PC-3 (cell line): ENCODE measurements at regions not wholly inside any gene's neighbourhood (a gene's known extent, or its start where the extent isn't known, plus 50 kb on each side); places are given as distances from the start of the nearest gene placed in this dataset.

ENCODE experiments used
- ATAC-seq: fragments of 200-7000 bp; cut with Tn5 transposase; 2 replicates; pipeline ENCODE4 v1.9.1; 2020; ENCODE audit warnings: mild to moderate bottlenecking, moderate library complexity
- BruUV-seq: library from RNA; stranded (reverse); fragments of 400-500 nt; replicated peaks from 2 replicates; lab custom pipeline; 2021; lab: Mats Ljungman, UMichigan
- CTCF ChIA-PET: fragments of 300-600 bp; sonication (Branson Sonifier 250); formaldehyde crosslinking; loops from one replicate; lab custom pipeline; 2022; ENCODE audit warnings: antibody characterized with exemption; lab: Charles Lee
- POLR2A ChIA-PET: fragments of 300-600 bp; sonication (Branson Sonifier 250); formaldehyde crosslinking; loops from one replicate; lab custom pipeline; 2022; ENCODE audit warnings: antibody characterized with exemption; ENCODE audit not compliant: unreplicated experiment; lab: Charles Lee
- DNase-seq: peaks from one replicate; pipeline ENCODE4 v3.0.0-alpha.2; 2015
- H2AFZ ChIP-seq: fragments of 300-600 bp; sonication (generic); 2 replicates; pipeline ENCODE4 v1.6.0; 2016; ENCODE audit warnings: antibody characterized with exemption, low read length
- H3F3A ChIP-seq: fragments of 300-600 bp; sonication (generic); one replicate; pipeline ENCODE4 v1.6.0; 2017; ENCODE audit warnings: antibody characterized with exemption, low read length, control low read depth, mild to moderate bottlenecking; ENCODE audit not compliant: unreplicated experiment
- H3K27ac ChIP-seq: fragments of 300-600 bp; sonication (generic); 2 replicates; pipeline ENCODE4 v1.5.1; 2016; ENCODE audit warnings: mild to moderate bottlenecking, low read length
- H3K27me3 ChIP-seq: fragments of 300-600 bp; sonication (generic); 2 replicates; pipeline ENCODE4 v1.6.1; 2016; ENCODE audit warnings: low read length, mixed read lengths
- H3K36me3 ChIP-seq: fragments of 300-600 bp; sonication (generic); 2 replicates; pipeline ENCODE4 v1.6.1; 2016; ENCODE audit warnings: low read depth, mixed run types, low read length, mixed read lengths
- H3K4me1 ChIP-seq: fragments of 300-600 bp; sonication (generic); 2 replicates; pipeline ENCODE4 v1.5.1; 2016; ENCODE audit warnings: low read length; ENCODE audit not compliant: insufficient read depth
- H3K4me2 ChIP-seq: fragments of 300-600 bp; sonication (generic); 2 replicates; pipeline ENCODE4 v1.6.0; 2016; ENCODE audit warnings: low read length
- H3K4me3 ChIP-seq: fragments of 300-600 bp; sonication (generic); 2 replicates; pipeline ENCODE4 v1.5.1; 2016; ENCODE audit warnings: mild to moderate bottlenecking, low read length, mixed read lengths
- H3K79me2 ChIP-seq: fragments of 300-600 bp; sonication (generic); 2 replicates; pipeline ENCODE4 v1.6.1; 2017; ENCODE audit warnings: low read length, mixed read lengths
- H3K9ac ChIP-seq: fragments of 300-600 bp; sonication (generic); 2 replicates; pipeline ENCODE4 v1.6.0; 2016; ENCODE audit warnings: mild to moderate bottlenecking, low read length
- H3K9me2 ChIP-seq: fragments of 300-600 bp; sonication (generic); replicated peaks from 2 replicates; pipeline ENCODE4 v1.6.1; 2016; ENCODE audit warnings: mixed run types, low read length, mixed read lengths
- H3K9me3 ChIP-seq: fragments of 300-600 bp; sonication (generic); 2 replicates; pipeline ENCODE4 v1.6.1; 2016; ENCODE audit warnings: low read length, mixed read lengths
- H4K20me1 ChIP-seq: fragments of 300-600 bp; sonication (generic); 2 replicates; pipeline ENCODE4 v1.6.1; 2016; ENCODE audit warnings: low read length, mixed read lengths
- EZH2 ChIP-seq: fragments of 300-600 bp; sonication (generic); IDR thresholded peaks from one replicate; pipeline ENCODE4 v1.6.1; 2017; ENCODE audit warnings: antibody characterized with exemption, mild to moderate bottlenecking, low read length; ENCODE audit not compliant: unreplicated experiment
- EZH2phosphoT487 ChIP-seq: fragments of 300-600 bp; sonication (generic); IDR thresholded peaks from 2 replicates; pipeline ENCODE4 v1.6.1; 2018; ENCODE audit warnings: mild to moderate bottlenecking, antibody characterized with exemption, low read length, borderline replicate concordance
- intact Hi-C: fragments of 100-400 bp; cut with micrococcal nuclease; formaldehyde crosslinking; loops from 2 replicates; pipeline ENCODE4 v1.9.0; 2023
- TF ChIP-seq, protein P1 (sequence below): fragments of 300-600 bp; sonication (generic); conservative IDR thresholded peaks from 2 replicates; pipeline ENCODE4 v1.5.1; 2017; ENCODE audit warnings: antibody characterized with exemption, low read depth, mild to moderate bottlenecking, low read length

DNA sequence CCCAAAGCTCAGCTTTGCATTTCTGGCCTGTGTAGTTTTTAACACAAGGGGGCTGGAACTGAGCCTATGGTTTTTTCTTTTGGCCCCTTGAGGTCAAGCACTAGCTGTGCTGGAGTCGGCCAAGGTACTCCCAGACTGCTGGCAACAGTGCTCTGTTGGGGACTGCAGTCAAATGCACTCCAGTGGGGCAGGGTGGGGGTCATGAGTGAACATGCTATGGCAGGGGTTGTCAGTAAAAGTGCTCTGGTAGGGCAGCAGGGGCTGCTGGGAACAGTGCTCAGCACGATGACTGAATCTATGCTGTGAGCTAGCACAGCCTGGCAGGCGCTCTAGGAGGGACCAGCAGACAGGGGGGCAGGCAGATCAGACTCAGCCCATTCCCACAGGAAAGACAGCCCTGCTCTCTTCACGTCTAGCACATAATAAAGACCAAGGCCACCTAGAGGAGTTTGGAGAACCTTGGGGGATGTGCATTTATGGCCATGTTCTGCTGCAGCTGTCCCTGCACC, 55.0 kb upstream of the CERS6 start:
- Histone ChIP-seq H3K4me2 (no peak overlapping the region), H3K4me1 (no peaks in the 10 kb centered on the region), H3K9me3 (no peaks in the 10 kb centered on the region), H3K9ac (no peak overlapping the region), H3F3A (no peaks in the 10 kb centered on the region), H4K20me1 (no peaks in the 10 kb centered on the region), H3K27me3 (peaks cover 3% of the 10 kb centered on the region; the same call in 1 of the 2 replicates), H3K9me2 (no peaks in the 10 kb centered on the region), H3K4me3 (no peak overlapping the region), H3K36me3 (no peaks in the 10 kb centered on the region), H3K27ac (no peak overlapping the region), H2AFZ (no peak overlapping the region), H3K79me2 (no peaks in the 10 kb centered on the region)
- ChIA-PET CTCF (no interaction called here), POLR2A (no interaction called here)
- intact Hi-C loops = no loop called here
- TF ChIP-seq, protein P1, sequence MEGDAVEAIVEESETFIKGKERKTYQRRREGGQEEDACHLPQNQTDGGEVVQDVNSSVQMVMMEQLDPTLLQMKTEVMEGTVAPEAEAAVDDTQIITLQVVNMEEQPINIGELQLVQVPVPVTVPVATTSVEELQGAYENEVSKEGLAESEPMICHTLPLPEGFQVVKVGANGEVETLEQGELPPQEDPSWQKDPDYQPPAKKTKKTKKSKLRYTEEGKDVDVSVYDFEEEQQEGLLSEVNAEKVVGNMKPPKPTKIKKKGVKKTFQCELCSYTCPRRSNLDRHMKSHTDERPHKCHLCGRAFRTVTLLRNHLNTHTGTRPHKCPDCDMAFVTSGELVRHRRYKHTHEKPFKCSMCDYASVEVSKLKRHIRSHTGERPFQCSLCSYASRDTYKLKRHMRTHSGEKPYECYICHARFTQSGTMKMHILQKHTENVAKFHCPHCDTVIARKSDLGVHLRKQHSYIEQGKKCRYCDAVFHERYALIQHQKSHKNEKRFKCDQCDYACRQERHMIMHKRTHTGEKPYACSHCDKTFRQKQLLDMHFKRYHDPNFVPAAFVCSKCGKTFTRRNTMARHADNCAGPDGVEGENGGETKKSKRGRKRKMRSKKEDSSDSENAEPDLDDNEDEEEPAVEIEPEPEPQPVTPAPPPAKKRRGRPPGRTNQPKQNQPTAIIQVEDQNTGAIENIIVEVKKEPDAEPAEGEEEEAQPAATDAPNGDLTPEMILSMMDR = no peak
- TF ChIP-seq EZH2 = no peak
- no peak for TF ChIP-seq EZH2phosphoT487
- DNase-seq = no peak
- ATAC-seq = no peak
- BruUV-seq = no TSS peak

DNA sequence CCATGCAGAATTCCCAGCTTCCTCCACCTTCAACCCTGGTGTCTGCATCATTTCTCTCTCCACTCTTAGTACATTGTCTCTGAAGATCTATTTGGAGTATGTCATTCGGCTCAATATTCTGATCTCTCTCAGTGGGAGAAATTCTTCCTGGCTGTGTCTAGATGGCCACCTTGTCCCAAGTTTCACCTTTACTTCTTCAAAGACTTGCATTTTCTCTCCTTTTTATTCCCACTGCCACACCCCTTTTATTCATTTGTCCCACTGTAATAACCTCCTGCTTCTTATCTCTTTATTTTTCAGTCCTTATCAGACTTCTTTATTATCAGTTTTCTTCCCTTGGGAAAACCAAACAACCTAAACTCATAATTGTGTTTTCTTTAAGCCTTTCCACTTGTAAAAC, 54.3 kb upstream of the CERS6 start:
- Histone ChIP-seq H2AFZ (no peak overlapping the region), H3K4me2 (no peak overlapping the region), H3K79me2 (no peaks in the 10 kb centered on the region), H4K20me1 (no peaks in the 10 kb centered on the region), H3K9me3 (no peaks in the 10 kb centered on the region), H3K9ac (no peak overlapping the region), H3K27me3 (peaks cover 3% of the 10 kb centered on the region; the same call in 1 of the 2 replicates), H3K4me1 (no peaks in the 10 kb centered on the region), H3K36me3 (no peaks in the 10 kb centered on the region), H3K4me3 (no peak overlapping the region), H3F3A (no peaks in the 10 kb centered on the region), H3K27ac (no peak overlapping the region), H3K9me2 (no peaks in the 10 kb centered on the region)
- CTCF ChIA-PET = no interaction called here
- TF ChIP-seq EZH2phosphoT487 = no peak
- no peak for TF ChIP-seq EZH2
- TF ChIP-seq, protein P1 = no peak
- intact Hi-C loops = no loop called here
- ATAC-seq (no peak), DNase-seq (no peak)
- BruUV-seq = no TSS peak
- POLR2A ChIA-PET = no interaction called here

DNA sequence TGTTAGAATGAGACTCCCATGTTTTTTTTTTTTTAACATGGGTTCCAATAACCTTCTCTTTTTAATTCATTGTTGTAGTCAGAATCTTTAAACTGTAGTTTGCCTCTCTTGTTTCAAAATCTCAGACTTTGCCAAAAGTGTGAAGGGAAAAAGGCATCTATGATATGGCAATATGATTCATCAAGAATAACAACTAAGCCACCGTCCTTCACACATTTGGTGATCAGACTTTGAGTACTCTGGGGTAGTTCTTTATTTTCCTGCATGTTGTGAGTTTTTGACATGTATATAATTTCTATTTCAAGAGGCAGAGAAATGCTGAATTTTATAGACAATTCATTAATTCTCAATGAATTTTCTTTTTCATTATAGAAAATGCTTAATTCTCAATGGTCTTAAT, 53.5 kb upstream of the CERS6 start:
- TF ChIP-seq, protein P1 = no peak
- TF ChIP-seq EZH2phosphoT487 (no peak), EZH2 (no peak)
- ChIA-PET POLR2A (no interaction called here), CTCF (no interaction called here)
- no TSS peak for BruUV-seq
- no peaks in the 10 kb centered on the region for H3K79me2 ChIP-seq
- H3K36me3 ChIP-seq = no peaks in the 10 kb centered on the region
- no peaks in the 10 kb centered on the region for H4K20me1 ChIP-seq
- H3K9ac ChIP-seq = no peak overlapping the region
- no peaks in the 10 kb centered on the region for H3F3A ChIP-seq
- no peak overlapping the region for H3K4me3 ChIP-seq
- H3K27me3 ChIP-seq = peaks cover 3% of the 10 kb centered on the region; the same call in 1 of the 2 replicates
- H2AFZ ChIP-seq = no peak overlapping the region
- DNase-seq (no peak), ATAC-seq (no peak)
- H3K4me1 ChIP-seq = no peaks in the 10 kb centered on the region
- no peak overlapping the region for H3K27ac ChIP-seq
- H3K4me2 ChIP-seq = no peak overlapping the region
- intact Hi-C loops = no loop called here
- H3K9me3 ChIP-seq = no peaks in the 10 kb centered on the region
- H3K9me2 ChIP-seq = no peaks in the 10 kb centered on the region
